Muscle of back (tissue), 3 donors: ENCODE measurements at regions not wholly inside any gene's neighbourhood (a gene's known extent, or its start where the extent isn't known, plus 50 kb on each side); places are given as distances from the start of the nearest gene placed in this dataset.
A peak's percentile ranks its signal among the peaks of the same experiment; 100 is the strongest.
"Not testable (repeated sequence)": the region's sequence is repeated elsewhere in the genome, so short reads cannot be mapped to it uniquely, and the experiment has no call there.

ENCODE experiments used
- DNase-seq, 3 donors: peaks; one replicate each; pipeline versions ENCODE4 v3.0.0 to v3.0.0-alpha.2; 2013

DNA sequence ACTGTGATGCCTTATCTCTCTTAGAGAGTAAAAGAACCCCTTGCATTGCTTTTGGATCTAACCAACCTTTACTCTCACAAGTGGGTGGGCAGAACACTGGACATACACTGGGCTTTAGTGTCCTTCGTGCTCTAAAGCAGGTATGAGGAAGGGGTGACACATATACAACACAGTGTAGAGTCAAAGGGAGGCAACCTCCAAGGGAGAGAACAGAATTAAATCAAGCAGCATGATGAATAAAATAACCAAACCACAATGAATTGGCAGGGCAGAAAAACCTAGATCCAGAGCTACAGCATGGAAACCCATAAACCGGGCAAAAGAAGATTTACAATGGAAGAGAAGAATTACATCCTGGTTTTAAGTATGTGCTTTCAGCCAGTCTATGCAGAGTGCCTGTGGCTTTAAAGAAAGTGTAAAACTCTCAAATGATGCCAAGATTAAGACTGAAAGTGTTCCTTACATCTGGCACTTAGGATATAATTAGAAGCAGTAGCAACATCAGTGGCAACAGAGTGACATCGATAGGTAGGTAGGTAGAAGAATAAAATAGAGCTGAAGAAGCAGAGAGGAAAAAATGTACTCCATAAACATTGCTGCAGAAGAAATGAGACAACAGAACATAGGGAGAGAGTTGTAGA is 191.7 kb upstream of the ZC3H15 start:
- DNase-seq: no peak

DNA sequence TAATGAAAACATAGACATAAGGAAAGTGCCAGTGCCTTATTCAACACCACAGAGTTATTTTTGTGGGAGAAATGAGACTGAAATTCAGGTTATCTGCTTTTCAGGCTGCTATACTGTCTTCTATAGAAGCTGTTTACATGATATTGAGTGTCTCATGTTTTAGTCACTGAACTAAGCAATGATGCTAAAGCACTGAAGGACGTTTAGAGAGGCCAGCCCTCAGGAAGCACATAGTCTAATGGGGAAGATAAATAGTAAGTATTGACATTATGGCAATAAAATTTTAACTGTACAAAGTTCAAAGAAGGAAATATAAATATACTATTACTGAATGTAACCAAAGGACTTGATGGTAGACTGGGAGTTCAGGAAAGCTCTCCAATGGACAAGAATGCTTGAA is 186.4 kb upstream of the ZC3H15 start:
- no peak for DNase-seq

DNA sequence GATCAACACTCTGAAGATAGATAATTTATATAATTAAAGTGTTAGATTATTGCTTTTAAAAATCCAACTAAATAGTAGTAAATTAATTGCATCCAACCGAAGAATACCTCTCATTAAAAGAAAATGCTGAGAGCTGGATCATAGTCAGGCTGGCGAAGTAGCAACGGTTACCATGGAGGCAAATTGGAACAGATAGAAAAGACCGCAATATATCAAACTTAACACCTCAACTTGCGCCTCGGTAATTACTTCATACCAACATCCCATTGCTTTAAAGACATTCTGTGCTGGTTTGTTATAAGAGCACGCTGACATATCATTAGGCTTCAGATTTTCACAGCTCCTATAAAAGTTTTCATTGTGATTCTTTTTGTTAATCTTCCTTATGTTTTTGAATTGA is 183.8 kb upstream of the ZC3H15 start:
- DNase-seq: no peak

DNA sequence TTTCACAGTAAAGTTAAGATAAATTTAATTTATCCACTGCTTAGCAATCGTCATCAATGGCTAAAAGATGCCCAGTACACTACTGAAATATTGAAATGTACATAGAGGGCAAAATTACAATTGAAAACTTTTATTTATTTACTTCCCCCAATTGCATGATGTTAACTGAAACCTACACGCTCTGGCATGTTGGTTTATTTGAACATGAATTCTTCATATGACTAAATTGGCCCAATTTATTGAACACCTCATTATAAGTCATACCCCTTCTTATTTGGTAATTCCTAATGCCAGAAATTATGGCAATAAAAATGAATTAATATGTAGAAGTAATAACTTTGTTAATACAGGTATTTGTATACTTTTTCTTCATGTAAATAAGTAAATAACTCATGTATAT is 183.0 kb upstream of the ZC3H15 start:
- no peak for DNase-seq

DNA sequence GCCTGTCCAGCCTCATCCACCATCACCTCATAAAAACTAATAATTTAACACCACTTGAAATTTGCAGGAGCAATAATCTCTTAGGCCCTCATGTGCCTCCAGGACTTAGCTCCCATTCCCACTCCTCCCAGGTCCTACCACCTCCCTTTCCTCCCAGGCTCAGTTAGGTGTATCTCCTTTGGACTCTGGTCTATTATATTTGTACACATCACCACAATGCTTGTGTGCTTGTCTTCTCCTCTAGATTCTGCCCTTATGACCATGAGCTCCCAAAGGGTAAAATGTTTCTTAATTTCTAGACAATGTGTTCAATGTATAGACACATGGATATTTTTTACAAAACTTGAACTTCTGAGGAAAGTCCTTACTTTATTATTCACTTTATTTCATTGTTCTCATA is 182.0 kb upstream of the ZC3H15 start:
- DNase-seq: no peak

DNA sequence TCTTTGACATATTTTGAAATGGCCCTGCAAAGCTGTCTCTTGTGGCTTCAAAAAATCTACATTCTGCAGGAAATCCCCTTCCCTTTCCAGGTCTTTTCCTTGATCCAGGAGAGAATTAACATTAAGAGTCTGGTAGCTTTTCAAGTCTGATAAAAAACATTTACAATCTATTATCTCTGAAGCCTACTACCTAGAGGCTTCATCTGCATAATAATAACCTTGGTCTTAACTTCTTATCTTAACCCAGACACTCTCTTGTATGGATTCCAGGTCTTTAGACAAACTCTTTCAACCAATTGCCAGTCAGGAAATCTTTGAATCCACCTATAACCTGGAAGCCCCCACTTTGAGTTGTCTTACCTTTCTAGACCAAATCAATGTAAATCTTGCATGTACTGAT is 179.3 kb upstream of the ZC3H15 start:
- no peak for DNase-seq

DNA sequence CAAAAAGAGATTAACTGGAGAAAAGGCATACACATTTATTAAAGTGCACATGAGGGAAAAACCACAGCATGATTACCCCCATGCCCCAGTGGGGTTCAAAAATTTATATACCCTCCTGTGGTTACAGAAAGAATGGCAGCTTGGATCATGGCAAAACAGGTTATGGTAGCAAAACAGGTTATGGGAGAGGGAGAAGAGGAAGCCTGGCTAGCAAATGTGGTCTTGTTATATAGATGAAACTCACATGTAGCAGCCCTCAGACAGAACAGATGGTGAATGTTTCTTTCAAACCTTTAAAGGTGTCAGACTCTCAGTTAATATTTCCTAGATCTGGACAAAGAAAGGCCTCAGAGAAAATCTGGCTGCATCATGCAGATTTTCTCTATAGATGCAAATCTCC is 178.2 kb upstream of the ZC3H15 start:
- DNase-seq: no peak

DNA sequence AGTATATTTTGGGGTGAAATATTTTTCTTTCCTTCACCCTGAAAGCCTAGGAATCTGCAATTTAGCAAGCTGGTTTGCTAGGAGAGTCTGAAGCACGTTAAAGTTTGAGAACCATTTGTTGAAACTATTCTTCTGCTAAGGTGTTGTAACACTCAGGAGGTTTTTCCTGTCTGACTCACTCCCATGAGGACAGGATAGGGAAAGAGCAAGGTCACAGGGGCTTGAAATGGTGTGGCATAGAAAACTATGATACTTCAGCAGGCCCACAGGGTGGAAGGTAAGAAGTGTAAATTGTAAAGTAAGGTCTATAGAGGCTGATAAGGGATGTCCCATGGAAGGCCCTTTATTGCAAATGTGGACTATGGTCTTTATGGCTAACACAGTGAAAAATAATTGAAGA is 177.7 kb upstream of the ZC3H15 start:
- no peak for DNase-seq

DNA sequence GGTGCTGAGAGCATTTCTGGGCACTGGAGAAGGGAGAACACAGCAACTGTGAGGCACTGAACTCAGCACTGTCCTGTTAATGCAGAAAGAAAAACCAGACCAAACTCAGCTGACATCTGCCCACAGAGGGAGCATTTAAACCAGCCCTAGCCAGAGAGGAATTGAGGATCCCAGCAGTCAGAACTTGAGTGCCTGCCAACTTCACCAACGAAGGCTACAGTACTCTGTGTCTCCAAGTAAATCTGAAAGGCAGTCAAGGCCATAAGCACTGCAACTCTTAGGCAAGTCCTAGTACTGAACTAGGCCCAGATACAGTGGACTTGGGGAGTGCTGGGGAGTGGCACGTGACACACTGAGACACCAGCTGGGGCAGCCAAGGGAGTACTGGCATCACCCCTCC is 176.2 kb upstream of the ZC3H15 start:
- no peak for DNase-seq

DNA sequence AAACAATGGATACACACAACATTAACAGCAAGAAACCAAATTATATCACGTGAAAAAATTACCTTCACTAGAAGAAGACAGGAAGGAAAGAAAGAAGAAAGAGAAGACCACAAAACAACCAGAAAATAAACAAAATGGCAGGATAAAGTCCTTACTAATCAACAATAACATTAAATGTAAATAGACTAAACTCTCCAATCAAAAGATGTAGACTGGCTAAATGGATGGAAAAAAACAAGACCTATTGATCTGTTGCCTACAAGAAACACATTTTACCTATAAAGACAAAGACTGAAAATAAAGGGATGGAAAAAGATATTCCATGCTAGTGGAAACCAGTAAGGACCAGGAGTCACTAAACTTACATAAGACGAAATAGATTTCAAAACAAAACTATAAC is 167.0 kb upstream of the ZC3H15 start:
- DNase-seq: no peak

DNA sequence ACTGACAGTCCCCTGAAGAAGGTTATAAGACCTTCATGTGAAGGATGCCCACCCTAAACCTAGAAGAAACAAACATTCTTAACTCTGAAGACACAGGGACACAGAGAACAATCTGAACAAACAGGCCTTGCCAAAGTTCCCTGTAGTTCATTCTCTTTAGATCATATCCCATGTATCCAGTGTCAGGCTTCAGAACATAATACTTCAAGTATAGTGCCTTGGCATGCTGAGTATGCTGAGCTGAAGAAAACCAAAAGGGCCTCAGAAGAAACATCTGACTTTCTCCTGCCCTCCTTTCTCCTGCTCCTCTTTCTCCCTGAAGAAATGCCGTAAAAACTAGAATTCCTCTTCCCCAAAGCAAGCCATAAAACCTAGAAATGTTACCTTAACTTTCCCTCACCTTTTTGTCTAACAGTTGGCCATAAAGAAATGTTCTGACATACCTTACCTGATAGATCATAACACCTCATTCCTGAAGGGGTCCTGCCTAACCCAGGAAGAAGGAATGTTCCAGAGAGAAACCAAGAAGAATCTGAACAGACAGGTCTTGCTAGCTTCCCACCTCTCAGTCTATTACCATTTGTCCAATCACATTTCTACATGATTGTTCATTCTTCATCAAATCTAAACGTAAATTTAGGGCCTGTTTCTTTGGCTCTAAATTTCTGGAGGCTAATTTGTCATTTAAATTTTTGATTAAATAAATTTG is 160.1 kb upstream of the ZC3H15 start:
- no peak for DNase-seq

DNA sequence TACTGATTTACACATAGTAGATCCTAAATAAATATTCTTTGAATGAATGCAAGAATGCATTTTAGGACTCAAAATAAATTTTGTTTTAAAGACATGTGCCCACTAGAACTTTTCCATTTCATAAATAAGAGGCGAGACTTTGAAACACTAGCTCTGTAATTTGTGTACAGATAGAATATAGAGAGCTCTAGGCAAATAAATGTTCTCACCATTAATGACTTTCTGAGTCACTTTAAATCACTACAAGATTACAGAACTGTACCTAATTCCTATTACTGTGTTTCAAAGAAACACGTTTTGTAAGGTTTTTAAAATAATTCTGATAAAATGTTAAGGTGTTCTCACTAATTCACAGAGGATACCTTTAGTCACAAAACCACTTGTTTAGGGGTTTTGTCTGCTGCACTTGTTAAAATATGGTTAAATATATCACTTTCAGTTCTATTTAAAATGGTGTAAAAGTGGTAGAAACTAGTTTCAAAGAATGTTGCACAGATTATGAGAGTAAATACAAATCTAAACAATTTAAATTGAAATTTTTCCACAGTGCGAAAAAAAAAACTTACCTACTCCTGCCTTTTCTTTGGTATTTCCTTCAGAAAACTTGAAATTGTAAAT is 158.7 kb upstream of the ZC3H15 start:
- DNase-seq: no peak

DNA sequence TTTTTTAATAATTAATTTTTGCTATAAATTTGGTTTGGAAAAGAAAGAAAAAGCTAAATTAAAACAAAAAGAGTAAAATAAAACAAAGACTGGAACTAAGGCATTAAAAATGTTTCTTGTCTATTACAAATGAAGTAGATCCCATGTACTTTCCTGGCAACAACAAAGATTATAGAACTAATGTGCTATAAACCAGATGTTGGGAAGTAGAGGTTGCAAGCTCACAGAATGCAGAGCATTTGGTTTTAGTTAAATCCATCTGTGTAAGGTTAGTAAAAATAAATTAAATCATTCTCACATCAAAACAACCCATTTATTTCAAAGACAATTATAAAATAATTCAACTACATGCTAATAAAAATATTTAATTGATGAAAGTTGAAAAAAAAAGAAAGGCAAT is 157.2 kb upstream of the ZC3H15 start:
- peak; percentile 24 to 59 (median 45) for DNase-seq

DNA sequence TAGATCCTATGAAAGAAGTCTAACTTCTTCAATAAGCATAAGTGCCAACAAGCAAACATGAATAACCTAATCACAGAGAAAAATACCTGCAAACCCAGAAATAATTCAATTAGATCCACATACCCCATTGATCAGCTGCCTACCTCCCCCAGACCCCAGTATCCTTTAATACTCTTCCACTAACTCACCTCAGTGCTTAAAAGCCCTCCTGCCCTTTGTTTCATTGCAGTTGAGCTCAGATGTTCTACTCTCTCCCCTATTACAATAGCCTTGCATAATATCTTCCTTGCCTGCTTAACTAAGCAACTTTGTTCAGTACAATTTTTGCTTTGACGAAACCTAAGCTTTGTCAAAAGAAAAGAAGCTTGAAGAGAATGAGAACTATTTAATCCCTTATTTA is 156.0 kb upstream of the ZC3H15 start:
- DNase-seq: no peak

DNA sequence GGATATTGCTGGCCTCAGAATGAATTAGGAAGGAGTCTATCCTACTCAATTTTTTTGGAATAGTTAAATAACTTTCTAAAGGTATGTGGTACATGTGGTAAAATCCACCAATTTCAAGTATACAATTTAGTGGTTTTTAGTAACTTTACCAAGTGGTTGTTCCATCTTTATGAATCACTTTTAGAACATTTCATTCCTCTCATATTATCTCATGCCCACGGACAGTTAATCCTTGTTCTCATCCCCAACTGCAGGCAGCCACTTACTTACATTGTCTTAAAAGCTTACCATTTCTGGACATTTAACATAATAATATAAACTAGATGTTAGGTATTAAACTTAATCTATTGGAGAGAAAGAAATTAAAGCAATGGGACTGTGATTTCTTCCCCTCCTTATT is 146.3 kb upstream of the ZC3H15 start:
- DNase-seq: no peak

DNA sequence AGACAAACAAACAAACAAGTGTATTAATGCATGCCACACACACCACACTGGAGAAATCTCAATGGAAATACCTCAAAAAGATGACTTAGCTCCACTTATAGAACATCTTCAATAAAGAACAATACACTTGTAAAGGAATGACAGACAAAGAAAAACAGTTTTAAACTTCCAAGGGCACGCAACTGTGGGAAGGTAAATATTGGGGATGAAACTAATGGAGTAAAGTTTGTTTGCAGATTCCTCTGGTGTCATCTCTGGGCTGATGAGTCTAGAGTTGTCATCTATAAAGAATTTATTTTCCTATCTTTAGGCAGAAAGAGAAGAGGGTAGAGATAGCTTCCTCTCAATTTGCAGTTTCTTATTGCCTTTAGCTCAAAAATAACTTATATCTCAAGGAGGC is 144.0 kb upstream of the ZC3H15 start:
- no peak for DNase-seq

DNA sequence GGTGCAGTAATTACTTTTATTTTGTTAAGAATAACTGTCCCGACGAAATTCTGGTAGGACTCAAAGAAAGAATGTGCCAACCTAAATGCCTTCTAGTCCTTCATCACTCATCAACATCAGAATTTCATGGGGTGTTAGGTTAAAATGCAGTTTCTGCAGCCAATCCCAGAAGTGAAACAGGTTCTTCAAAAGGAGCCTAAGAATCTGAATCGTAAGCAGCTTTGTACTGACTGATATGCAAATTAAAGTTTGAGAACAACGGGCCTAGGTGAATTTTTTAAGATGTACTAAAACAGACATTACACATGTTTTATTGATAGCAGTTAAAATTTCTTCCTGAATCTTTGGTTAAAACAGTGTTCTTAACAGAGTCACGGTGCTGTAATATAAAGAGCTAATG is 140.3 kb upstream of the ZC3H15 start:
- DNase-seq: no peak

DNA sequence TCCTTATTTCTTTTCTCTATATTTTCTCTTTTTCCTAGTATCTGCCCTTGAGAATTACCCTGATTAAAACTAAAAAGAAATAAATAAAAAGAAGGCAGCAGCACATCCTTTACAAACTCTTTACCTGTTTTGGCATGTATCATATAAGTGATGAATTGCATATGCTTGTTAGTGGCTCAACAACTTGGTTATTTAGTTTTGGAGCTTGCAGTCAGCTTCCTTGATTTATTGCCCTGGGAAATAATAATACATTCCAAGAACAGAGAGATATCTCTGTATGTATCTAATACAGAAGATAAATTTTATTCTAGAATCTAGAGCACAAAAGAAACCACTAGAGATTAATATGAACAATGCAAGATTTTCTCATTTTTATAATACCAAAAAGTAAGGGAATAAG is 139.8 kb upstream of the ZC3H15 start:
- peak in 1 of 3 donors; percentile 34 for DNase-seq

DNA sequence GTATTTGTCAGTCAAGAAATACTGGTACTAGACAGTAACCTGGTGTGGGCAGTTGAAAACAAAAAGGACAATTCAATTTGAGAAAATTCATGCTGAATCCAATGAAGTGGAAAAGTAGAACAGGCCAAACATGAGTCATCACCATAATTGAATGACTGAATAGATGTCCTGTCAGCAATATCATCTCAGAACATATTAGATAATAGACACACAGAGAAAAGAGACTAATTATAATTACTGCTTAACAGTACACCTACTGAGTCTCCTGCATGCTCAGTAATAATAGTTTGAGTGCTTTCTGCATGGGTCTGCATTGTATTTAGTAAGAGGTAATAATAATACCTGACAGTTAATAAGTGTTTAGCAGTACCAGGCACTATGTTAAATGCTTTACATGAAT is 138.6 kb upstream of the ZC3H15 start:
- DNase-seq: peak in 1 of 3 donors; percentile 18

DNA sequence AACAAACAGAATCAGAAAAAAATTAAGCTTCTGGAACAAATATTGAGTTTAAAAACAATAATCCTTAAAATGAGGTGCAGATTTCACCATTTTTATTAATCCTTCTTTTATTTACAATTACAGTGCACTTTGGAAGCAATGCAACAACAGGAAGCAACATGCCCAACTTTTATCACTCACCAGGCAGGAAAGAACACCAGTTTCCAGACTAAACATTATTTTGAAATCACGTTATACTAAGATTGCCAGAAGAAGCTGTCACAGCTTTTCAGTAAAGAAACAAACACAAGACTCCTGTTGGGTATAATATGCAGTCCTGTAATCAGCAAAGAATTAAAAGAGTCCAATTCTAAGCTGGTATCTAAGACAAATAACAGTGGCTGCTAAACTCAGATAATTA is 137.9 kb upstream of the ZC3H15 start:
- peak in 1 of 3 donors; percentile 11 for DNase-seq

DNA sequence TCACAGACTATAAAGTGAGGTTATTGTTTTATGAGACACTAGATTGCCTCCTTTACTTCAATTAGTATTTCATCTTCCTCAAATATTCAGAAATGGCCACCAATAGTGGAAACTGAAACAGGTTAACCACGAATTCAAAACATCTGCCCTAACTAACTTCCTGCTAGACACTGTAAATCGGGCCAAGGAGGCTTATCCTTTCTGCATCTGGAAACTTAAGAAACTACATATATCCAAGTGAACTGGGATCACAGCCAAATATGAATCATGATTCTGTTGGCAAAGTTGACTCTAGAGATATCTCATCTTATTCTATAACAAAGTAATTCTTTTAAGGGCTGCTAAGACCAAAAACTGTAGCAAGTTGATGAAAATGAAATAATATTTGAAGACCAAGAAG is 136.6 kb upstream of the ZC3H15 start:
- DNase-seq: peak; percentile 69 to 94 (median 81)

DNA sequence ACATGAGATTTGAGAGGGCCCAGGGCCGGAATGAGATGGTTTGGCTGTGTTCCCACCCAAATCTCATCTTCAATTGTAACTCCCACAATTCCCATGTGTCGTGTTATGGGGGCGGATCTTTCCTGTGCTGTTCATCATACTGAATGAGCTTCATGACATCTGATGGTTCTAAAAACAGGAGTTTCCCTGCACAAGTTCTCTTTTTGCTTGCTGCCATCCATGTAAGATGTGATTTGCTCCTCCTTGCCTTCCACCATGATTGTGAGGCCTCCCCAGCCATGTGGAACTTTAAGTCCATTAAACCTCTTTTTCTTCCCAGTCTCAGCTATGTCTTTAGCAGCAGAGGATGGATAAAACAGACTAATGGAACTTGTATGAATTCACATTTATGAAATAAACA is 131.9 kb upstream of the ZC3H15 start:
- DNase-seq: not testable (repeated sequence)

DNA sequence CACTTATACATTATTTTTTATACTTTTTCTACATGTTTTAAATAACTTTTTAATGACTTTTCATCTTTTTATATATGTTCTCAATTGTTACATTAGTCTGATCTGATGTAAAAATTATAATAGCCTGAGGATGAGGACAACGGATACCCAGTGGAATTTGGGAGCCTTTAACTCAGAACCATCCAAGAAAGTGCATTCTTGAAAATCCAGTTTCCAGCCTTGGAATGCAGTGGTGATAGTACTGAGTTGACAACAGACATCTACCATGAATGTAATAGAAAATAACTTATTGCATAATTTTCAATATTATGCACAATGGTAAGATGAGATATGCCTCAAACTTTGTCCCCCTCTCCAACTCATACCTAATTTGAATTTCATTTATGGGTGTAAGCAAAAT is 120.7 kb upstream of the ZC3H15 start:
- DNase-seq: no peak

DNA sequence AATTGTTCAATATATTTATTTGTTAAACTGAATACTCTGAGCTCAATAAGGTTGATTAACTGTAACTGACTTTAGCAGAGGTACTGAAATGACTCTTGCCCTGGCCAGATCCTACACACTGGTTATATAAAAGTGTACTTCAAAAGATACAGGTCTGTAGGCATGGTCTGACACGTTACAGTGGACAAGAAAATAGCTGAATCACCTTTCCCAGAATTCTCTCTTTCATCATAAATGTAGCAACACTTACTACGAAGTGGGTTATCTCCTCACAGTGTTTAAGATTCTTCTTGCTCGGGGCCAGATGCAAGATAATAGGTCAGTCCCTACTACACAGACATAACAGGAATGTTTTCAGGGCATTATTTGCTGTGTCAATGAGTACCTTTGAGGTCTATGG is 107.0 kb upstream of the ZC3H15 start:
- no peak for DNase-seq
